ENCODE measurements at regions not wholly inside any gene's neighbourhood (a gene's known extent, or its start where the extent isn't known, plus 50 kb on each side); places are given as distances from the start of the nearest gene placed in this dataset.

DNA sequence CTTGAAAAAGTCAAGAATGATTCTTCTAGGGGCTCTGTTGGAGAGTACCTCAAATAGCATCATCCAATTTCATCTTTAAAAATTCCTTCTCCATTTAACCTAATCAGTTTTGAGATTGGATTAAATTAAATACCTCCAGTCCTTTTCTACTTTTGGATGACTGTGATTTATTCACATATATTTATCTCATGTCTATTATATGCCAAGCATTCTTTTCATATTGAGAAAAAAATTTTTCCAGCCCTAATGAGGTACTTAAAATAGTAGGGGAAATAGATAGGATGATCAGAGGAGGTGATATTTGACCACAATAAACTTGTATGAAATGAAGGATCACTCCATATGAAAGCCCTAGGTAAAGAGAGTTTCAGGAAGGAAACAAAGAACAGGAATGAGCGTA, 250.1 kb downstream of the MAT2B start:
- DNase-seq, result no peak
- Mint-ChIP-seq H3K4me3 (no peak overlapping the region), H3K4me1 (no peaks in the 10 kb centered on the region), H3K27ac (no peak overlapping the region), H3K36me3 (no peaks in the 10 kb centered on the region), H3K27me3 (no peaks in the 10 kb centered on the region), H3K9me3 (no peaks in the 10 kb centered on the region)
- ATAC-seq (ENCODE audit: low read depth), result no peak
- POLR2A ChIA-PET, result no interaction called here

DNA sequence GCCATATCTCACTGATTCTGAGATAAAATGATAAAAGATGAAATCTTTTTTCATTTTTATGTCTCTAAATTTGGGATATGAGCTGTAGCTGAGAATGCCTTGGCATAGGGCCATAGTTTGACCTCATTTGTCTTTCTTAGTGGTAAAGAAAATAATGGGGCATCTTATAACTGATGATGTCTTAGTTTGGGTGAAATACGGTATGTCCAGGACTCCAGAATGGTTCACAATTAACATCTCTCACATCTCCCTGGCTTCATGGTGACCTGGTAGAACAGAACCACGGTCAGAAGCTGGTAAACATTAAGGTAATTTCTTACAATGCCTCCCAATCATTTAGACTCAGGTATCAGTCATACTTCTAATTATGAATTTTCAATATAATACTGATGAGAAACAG, 250.8 kb downstream of the MAT2B start:
- Mint-ChIP-seq H3K27me3 (no peaks in the 10 kb centered on the region), H3K36me3 (no peaks in the 10 kb centered on the region), H3K27ac (no peak overlapping the region), H3K4me3 (no peak overlapping the region), H3K9me3 (no peaks in the 10 kb centered on the region), H3K4me1 (no peaks in the 10 kb centered on the region)
- ATAC-seq (ENCODE audit: low read depth), result no peak
- no peak for DNase-seq
- POLR2A ChIA-PET, result no interaction called here

GRCh38 chr5:163757344-163757743, 251.9 kb downstream of the MAT2B start:
- DNase-seq (no peak), ATAC-seq (ENCODE audit: low read depth) (no peak)
- POLR2A ChIA-PET, result no interaction called here
- Mint-ChIP-seq H3K36me3 (no peaks in the 10 kb centered on the region), H3K27me3 (no peaks in the 10 kb centered on the region), H3K9me3 (no peaks in the 10 kb centered on the region), H3K4me3 (no peak overlapping the region), H3K27ac (no peak overlapping the region), H3K4me1 (no peaks in the 10 kb centered on the region)

GRCh38 chr5:163758283-163758711, 252.9 kb downstream of the MAT2B start:
- POLR2A ChIA-PET, result no interaction called here
- Mint-ChIP-seq H3K36me3 (no peaks in the 10 kb centered on the region), H3K9me3 (no peaks in the 10 kb centered on the region), H3K27ac (no peak overlapping the region), H3K27me3 (no peaks in the 10 kb centered on the region), H3K4me3 (no peak overlapping the region), H3K4me1 (no peaks in the 10 kb centered on the region)
- ATAC-seq (ENCODE audit: low read depth), result no peak
- DNase-seq, result no peak

GRCh38 chr5:163759000-163759704, 253.7 kb downstream of the MAT2B start:
- no peak overlapping the region for H3K27ac Mint-ChIP-seq
- H3K4me3 Mint-ChIP-seq, result no peak overlapping the region
- POLR2A ChIA-PET, result no interaction called here
- ATAC-seq (ENCODE audit: low read depth), result no peak
- no peak for DNase-seq
- H3K4me1 Mint-ChIP-seq, result no peaks in the 10 kb centered on the region
- no peaks in the 10 kb centered on the region for H3K9me3 Mint-ChIP-seq
- H3K27me3 Mint-ChIP-seq, result no peaks in the 10 kb centered on the region
- no peaks in the 10 kb centered on the region for H3K36me3 Mint-ChIP-seq

GRCh38 chr5:163760498-163760897, 255.1 kb downstream of the MAT2B start:
- Mint-ChIP-seq H3K27me3 (no peaks in the 10 kb centered on the region), H3K4me3 (no peak overlapping the region), H3K4me1 (no peaks in the 10 kb centered on the region), H3K9me3 (no peaks in the 10 kb centered on the region), H3K27ac (no peak overlapping the region), H3K36me3 (no peaks in the 10 kb centered on the region)
- DNase-seq, result no peak
- POLR2A ChIA-PET, result no interaction called here
- ATAC-seq (ENCODE audit: low read depth), result no peak

GRCh38 chr5:163766936-163767670, 261.7 kb downstream of the MAT2B start:
- DNase-seq (no peak), ATAC-seq (ENCODE audit: low read depth) (no peak)
- no peaks in the 10 kb centered on the region for H3K9me3 Mint-ChIP-seq
- no peak overlapping the region for H3K27ac Mint-ChIP-seq
- H3K4me1 Mint-ChIP-seq, result no peaks in the 10 kb centered on the region
- no peaks in the 10 kb centered on the region for H3K36me3 Mint-ChIP-seq
- POLR2A ChIA-PET, result no interaction called here
- H3K27me3 Mint-ChIP-seq, result no peaks in the 10 kb centered on the region
- no peak overlapping the region for H3K4me3 Mint-ChIP-seq

DNA sequence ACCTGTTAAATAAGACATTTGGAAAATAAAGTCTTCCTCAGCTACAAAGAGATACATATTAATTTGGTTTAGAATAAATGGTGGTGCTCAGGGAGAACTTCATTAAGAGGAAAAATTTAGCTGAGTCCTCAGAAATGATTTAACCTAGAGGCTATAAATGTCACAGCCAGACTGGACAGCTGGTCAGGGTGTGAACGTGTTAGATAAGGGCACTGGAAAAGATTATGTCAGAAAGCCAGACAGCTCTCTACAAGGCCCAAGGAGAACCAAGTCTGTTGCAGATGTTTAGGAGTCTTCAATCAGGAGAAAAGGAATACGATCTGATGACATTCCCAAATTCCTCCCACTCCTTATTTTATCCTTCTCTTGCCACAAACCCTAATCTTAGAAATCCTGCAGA, 265.2 kb downstream of the MAT2B start:
- no peaks in the 10 kb centered on the region for H3K9me3 Mint-ChIP-seq
- no peaks in the 10 kb centered on the region for H3K4me1 Mint-ChIP-seq
- ATAC-seq (ENCODE audit: low read depth), result no peak

DNA sequence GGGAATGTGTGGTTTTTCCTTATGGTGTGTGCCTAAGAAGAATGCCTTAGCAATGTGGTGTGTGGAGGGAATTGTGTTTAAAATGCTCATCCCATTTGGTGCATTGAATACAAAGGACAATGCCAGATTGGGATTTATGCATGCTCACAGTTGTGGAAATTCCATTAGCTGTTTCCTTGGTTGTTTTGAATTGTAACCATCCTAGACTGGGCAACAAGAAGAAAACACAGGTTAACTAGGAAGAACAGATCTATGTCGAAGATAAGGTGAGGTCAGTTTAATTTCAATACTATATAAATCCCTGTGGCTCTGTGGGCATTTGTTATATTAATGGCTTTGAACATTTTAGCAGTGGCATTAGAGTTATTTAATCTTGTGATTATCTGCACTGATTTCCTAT, 266.8 kb downstream of the MAT2B start:
- no peaks in the 10 kb centered on the region for H3K27me3 Mint-ChIP-seq
- H3K27ac Mint-ChIP-seq, result no peak overlapping the region
- no peak overlapping the region for H3K4me3 Mint-ChIP-seq
- POLR2A ChIA-PET, result no interaction called here
- DNase-seq (no peak), ATAC-seq (ENCODE audit: low read depth) (no peak)
- H3K9me3 Mint-ChIP-seq, result no peaks in the 10 kb centered on the region
- H3K36me3 Mint-ChIP-seq, result no peaks in the 10 kb centered on the region
- H3K4me1 Mint-ChIP-seq, result no peaks in the 10 kb centered on the region

More for the DNA sequence above, 265.2 kb downstream of the MAT2B start:
- DNase-seq, result no peak
- no peak overlapping the region for H3K27ac Mint-ChIP-seq
- POLR2A ChIA-PET, result no interaction called here
- H3K36me3 Mint-ChIP-seq, result no peaks in the 10 kb centered on the region
- no peaks in the 10 kb centered on the region for H3K27me3 Mint-ChIP-seq
- H3K4me3 Mint-ChIP-seq, result no peak overlapping the region

- POLR2A ChIA-PET, result no interaction called here
- Mint-ChIP-seq H3K36me3 (no peaks in the 10 kb centered on the region), H3K4me3 (no peak overlapping the region)
These were observed 267.2 kb downstream of the MAT2B start for GRCh38 chr5:163772644-163773043.

GRCh38 chr5:163773226-163773625, 267.8 kb downstream of the MAT2B start:
- ATAC-seq (ENCODE audit: low read depth) (no peak), DNase-seq (no peak)
- Mint-ChIP-seq H3K27ac (no peak overlapping the region), H3K9me3 (no peaks in the 10 kb centered on the region), H3K36me3 (no peaks in the 10 kb centered on the region), H3K4me1 (no peaks in the 10 kb centered on the region), H3K27me3 (no peaks in the 10 kb centered on the region), H3K4me3 (no peak overlapping the region)
- POLR2A ChIA-PET, result no interaction called here

More at GRCh38 chr5:163772644-163773043, 267.2 kb downstream of the MAT2B start:
- ATAC-seq (ENCODE audit: low read depth) (no peak), DNase-seq (no peak)
- H3K4me1 Mint-ChIP-seq, result no peaks in the 10 kb centered on the region
- H3K27ac Mint-ChIP-seq, result no peak overlapping the region
- no peaks in the 10 kb centered on the region for H3K9me3 Mint-ChIP-seq
- no peaks in the 10 kb centered on the region for H3K27me3 Mint-ChIP-seq

DNA sequence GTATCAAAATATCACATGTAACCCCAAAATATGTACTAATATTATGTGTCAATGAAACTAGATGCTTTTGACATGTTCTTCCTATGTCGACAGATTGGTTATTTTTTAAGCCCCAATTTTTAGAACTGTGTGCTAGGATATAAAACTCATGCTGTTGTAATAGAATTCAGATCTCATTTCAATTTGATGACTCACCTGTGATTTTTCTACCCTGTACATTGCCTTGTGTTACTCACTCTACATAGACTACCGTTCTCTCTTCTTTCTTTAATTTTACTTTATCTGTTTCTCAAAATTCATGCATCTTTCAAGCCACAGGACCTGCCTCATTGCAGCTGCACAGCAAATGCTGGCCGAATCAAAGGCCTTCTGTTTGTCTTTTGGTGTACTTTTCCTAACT, 284.5 kb downstream of the MAT2B start:
- DNase-seq (no peak), ATAC-seq (ENCODE audit: low read depth) (no peak)
- Mint-ChIP-seq H3K27ac (no peak overlapping the region), H3K9me3 (no peaks in the 10 kb centered on the region), H3K36me3 (no peaks in the 10 kb centered on the region), H3K4me1 (no peaks in the 10 kb centered on the region), H3K27me3 (no peaks in the 10 kb centered on the region), H3K4me3 (no peak overlapping the region)
- POLR2A ChIA-PET, result no interaction called here

- Mint-ChIP-seq H3K4me3 (no peak overlapping the region), H3K4me1 (no peaks in the 10 kb centered on the region), H3K9me3 (no peaks in the 10 kb centered on the region), H3K27me3 (no peaks in the 10 kb centered on the region), H3K36me3 (no peaks in the 10 kb centered on the region), H3K27ac (no peak overlapping the region)
- DNase-seq (no peak), ATAC-seq (ENCODE audit: low read depth) (no peak)
- POLR2A ChIA-PET, result no interaction called here
These were observed 285.1 kb downstream of the MAT2B start for GRCh38 chr5:163790497-163790896.

DNA sequence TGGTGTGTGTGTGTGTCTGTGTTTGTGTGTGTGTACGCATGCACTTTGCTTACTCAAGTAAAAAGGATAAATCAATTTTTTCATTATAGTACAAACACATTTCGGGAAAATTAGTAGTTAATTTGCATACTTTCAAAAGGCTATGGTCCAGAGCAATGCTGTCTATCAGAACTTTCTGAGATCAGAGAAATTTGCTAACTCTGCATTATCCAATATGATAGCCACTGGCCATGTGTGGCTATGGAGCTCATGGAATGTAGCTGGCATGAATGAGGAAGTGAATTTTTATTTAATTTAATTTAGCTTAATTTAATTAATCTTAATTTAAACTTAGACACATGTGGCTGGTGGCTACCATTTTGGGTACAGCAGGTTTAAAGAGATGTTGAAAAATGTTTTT, 289.6 kb downstream of the MAT2B start:
- no peaks in the 10 kb centered on the region for H3K27me3 Mint-ChIP-seq

More for the DNA sequence above, 289.6 kb downstream of the MAT2B start:
- no peaks in the 10 kb centered on the region for H3K4me1 Mint-ChIP-seq
- DNase-seq (no peak), ATAC-seq (ENCODE audit: low read depth) (no peak)
- H3K36me3 Mint-ChIP-seq, result no peaks in the 10 kb centered on the region
- H3K4me3 Mint-ChIP-seq, result no peak overlapping the region
- H3K27ac Mint-ChIP-seq, result no peak overlapping the region
- POLR2A ChIA-PET, result no interaction called here
- no peaks in the 10 kb centered on the region for H3K9me3 Mint-ChIP-seq

Measured in activated naive CD8-positive, alpha-beta T cell treated with anti-CD3 and anti-CD28 coated beads, Interleukin-2, amount 10 ng/mL, durations not matched to agents 7 days and 5 days (primary cell).